ENCODE measurements at regions not wholly inside any gene's neighbourhood (a gene's known extent, or its start where the extent isn't known, plus 50 kb on each side); places are given as distances from the start of the nearest gene placed in this dataset.

DNA sequence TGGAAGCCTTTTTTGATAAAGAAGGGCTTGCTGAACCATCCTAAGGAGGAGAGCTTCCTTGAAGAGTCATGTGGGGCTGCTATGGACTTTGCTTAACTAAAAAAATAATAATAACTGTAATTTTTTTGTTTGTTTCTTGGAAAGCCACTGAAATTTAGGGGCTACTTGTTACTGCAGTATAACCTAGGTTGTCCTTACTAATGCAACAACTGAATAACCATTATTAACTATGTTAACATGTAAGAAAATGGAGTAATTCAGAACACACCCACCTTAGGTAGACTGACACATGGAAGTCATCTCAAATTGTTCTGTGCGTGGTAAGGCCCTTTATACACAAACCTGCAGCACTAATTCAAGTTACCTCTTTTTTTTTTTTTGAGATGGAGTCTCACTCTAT is 90.9 kb upstream of the SOX4 start:
- Histone ChIP-seq H3K36me3 (ENCODE audit: insufficient read depth, low read length) (no peaks in the 10 kb centered on the region), H3K9me2 (ENCODE audit: low read depth, low read length) (no peaks in the 10 kb centered on the region), H3K27ac (ENCODE audit: low read depth, low read length, poor library complexity, severe bottlenecking) (no peak overlapping the region), H3K27me3 (ENCODE audit: insufficient read depth, low read length) (no peaks in the 10 kb centered on the region), H3K4me1 (ENCODE audit: insufficient read depth, low read length, severe bottlenecking) (no peaks in the 10 kb centered on the region), H3K4me2 (ENCODE audit: low read length) (no peak overlapping the region), H4K20me1 (ENCODE audit: insufficient read depth, low read length) (no peaks in the 10 kb centered on the region), H3K4me3 (ENCODE audit: low read depth, low read length, poor library complexity, severe bottlenecking) (no peak overlapping the region), H3K9me3 (ENCODE audit: low read length) (no peaks in the 10 kb centered on the region), H2AFZ (ENCODE audit: low read length) (no peak overlapping the region), H3K9ac (ENCODE audit: low read length) (no peak overlapping the region), H3K79me2 (ENCODE audit: insufficient read depth, low read length) (no peaks in the 10 kb centered on the region), H3F3A (ENCODE audit: insufficient read depth, low read length) (no peaks in the 10 kb centered on the region)
- TF ChIP-seq EZH2 (IDR thresholded peaks at IDR 0.05; ENCODE audit: borderline replicate concordance, low read length) = no peak
- TF ChIP-seq, protein P1, sequence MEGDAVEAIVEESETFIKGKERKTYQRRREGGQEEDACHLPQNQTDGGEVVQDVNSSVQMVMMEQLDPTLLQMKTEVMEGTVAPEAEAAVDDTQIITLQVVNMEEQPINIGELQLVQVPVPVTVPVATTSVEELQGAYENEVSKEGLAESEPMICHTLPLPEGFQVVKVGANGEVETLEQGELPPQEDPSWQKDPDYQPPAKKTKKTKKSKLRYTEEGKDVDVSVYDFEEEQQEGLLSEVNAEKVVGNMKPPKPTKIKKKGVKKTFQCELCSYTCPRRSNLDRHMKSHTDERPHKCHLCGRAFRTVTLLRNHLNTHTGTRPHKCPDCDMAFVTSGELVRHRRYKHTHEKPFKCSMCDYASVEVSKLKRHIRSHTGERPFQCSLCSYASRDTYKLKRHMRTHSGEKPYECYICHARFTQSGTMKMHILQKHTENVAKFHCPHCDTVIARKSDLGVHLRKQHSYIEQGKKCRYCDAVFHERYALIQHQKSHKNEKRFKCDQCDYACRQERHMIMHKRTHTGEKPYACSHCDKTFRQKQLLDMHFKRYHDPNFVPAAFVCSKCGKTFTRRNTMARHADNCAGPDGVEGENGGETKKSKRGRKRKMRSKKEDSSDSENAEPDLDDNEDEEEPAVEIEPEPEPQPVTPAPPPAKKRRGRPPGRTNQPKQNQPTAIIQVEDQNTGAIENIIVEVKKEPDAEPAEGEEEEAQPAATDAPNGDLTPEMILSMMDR (IDR thresholded peaks at IDR 0.05; ENCODE audit: low read length) = no peak

DNA sequence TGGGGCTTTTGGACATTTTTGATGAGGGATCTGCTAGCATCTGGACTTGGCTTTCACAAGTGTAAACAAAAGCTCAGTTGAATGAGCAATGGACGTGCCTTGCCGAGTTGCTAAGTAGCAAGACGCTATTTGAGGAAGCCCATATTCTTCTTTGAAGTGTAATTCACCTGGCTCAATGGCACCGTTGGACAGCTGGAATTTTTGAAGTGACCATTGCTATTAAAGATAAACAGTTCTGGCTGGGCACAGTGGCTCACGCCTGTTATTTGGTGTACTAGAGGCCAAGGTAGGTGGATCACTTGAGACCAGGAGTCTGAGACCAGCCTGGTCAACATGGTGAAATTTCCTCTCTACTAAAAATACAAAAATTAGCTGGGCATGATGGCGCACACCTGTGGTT is 88.8 kb upstream of the SOX4 start:
- H3K79me2 ChIP-seq (ENCODE audit: insufficient read depth, low read length) = no peaks in the 10 kb centered on the region
- no peaks in the 10 kb centered on the region for H3K36me3 ChIP-seq (ENCODE audit: insufficient read depth, low read length)
- no peaks in the 10 kb centered on the region for H3K9me3 ChIP-seq (ENCODE audit: low read length)
- no peaks in the 10 kb centered on the region for H3K4me1 ChIP-seq (ENCODE audit: insufficient read depth, low read length, severe bottlenecking)
- H3K4me3 ChIP-seq (ENCODE audit: low read depth, low read length, poor library complexity, severe bottlenecking) = no peak overlapping the region
- H3F3A ChIP-seq (ENCODE audit: insufficient read depth, low read length) = no peaks in the 10 kb centered on the region
- H3K27ac ChIP-seq (ENCODE audit: low read depth, low read length, poor library complexity, severe bottlenecking) = no peak overlapping the region
- no peaks in the 10 kb centered on the region for H4K20me1 ChIP-seq (ENCODE audit: insufficient read depth, low read length)
- no peaks in the 10 kb centered on the region for H3K9me2 ChIP-seq (ENCODE audit: low read depth, low read length)
- no peak overlapping the region for H3K4me2 ChIP-seq (ENCODE audit: low read length)
- no peak overlapping the region for H3K9ac ChIP-seq (ENCODE audit: low read length)
- H3K27me3 ChIP-seq (ENCODE audit: insufficient read depth, low read length) = no peaks in the 10 kb centered on the region
- TF ChIP-seq EZH2 (IDR thresholded peaks at IDR 0.05; ENCODE audit: borderline replicate concordance, low read length) = no peak
- TF ChIP-seq, protein P1 (IDR thresholded peaks at IDR 0.05; ENCODE audit: low read length) = no peak
- H2AFZ ChIP-seq (ENCODE audit: low read length) = no peak overlapping the region

DNA sequence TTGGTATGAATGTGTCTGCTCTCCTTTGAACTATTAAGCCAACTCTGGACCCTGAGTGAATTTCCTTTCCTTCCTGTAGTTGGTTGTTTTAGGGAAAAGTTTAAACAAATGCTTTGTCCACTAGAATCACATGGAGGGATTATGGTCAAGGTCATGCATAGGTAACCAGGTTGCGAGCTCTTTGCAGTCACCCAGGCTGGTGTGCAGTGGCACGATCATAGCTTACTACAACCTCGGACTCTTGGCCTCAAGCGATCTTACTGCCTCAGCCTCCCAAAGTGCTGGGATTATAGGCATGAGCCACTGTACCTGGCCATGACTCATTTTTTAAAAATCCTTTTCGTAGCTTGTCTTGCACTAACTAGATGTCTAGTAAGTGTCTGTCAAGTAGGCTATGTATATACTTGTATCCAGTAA is 88.0 kb upstream of the SOX4 start:
- Histone ChIP-seq H4K20me1 (ENCODE audit: insufficient read depth, low read length) (no peaks in the 10 kb centered on the region), H2AFZ (ENCODE audit: low read length) (no peak overlapping the region), H3K79me2 (ENCODE audit: insufficient read depth, low read length) (no peaks in the 10 kb centered on the region), H3K27me3 (ENCODE audit: insufficient read depth, low read length) (no peaks in the 10 kb centered on the region), H3K4me3 (ENCODE audit: low read depth, low read length, poor library complexity, severe bottlenecking) (no peak overlapping the region), H3K4me2 (ENCODE audit: low read length) (no peak overlapping the region), H3K36me3 (ENCODE audit: insufficient read depth, low read length) (no peaks in the 10 kb centered on the region), H3K9me2 (ENCODE audit: low read depth, low read length) (no peaks in the 10 kb centered on the region), H3K4me1 (ENCODE audit: insufficient read depth, low read length, severe bottlenecking) (no peaks in the 10 kb centered on the region), H3K9me3 (ENCODE audit: low read length) (no peaks in the 10 kb centered on the region), H3F3A (ENCODE audit: insufficient read depth, low read length) (no peaks in the 10 kb centered on the region), H3K9ac (ENCODE audit: low read length) (no peak overlapping the region), H3K27ac (ENCODE audit: low read depth, low read length, poor library complexity, severe bottlenecking) (no peak overlapping the region)
- no peak for TF ChIP-seq EZH2 (IDR thresholded peaks at IDR 0.05; ENCODE audit: borderline replicate concordance, low read length)
- TF ChIP-seq, protein P1 (IDR thresholded peaks at IDR 0.05; ENCODE audit: low read length) = no peak

All from OCI-LY1 (cell line).